NB4 (cell line): ENCODE measurements at regions not wholly inside any gene's neighbourhood (a gene's known extent, or its start where the extent isn't known, plus 50 kb on each side); places are given as distances from the start of the nearest gene placed in this dataset.

Experiments
- DNase-seq: peaks from one replicate; pipeline ENCODE4 v3.0.0; 2010; ENCODE audit warnings: low read depth
- H3K4me3 ChIP-seq: one replicate; pipeline ENCODE4 v1.5.1; 2011; ENCODE audit warnings: mild to moderate bottlenecking, low read depth, low read length, moderate library complexity
- CTCF ChIP-seq: IDR thresholded peaks from one replicate; pipeline ENCODE4 v1.5.1; 2012; ENCODE audit warnings: low read depth, low read length
- MAX ChIP-seq: IDR thresholded peaks from 2 replicates; pipeline ENCODE4 v1.6.1; 2011; ENCODE audit warnings: low read depth, low read length
- MYC ChIP-seq: IDR thresholded peaks from 2 replicates; pipeline ENCODE4 v1.6.1; 2011; ENCODE audit warnings: low read depth, low read length
- POLR2A ChIP-seq: IDR thresholded peaks from 2 replicates; pipeline ENCODE4 v1.6.1; 2011; ENCODE audit warnings: mild to moderate bottlenecking; ENCODE audit not compliant: insufficient read length; ENCODE audit errors: extremely low read depth

GRCh38 chr3:10722911-10723310 is 93.1 kb upstream of the SLC6A11 start:
- no peak overlapping the region for H3K4me3 ChIP-seq
- TF ChIP-seq MYC (no peak), MAX (no peak), POLR2A (no peak), CTCF (no peak)
- no peak for DNase-seq

- H3K4me3 ChIP-seq: no peak overlapping the region
- no peak for DNase-seq
- TF ChIP-seq CTCF (no peak), MAX (no peak), MYC (no peak), POLR2A (no peak)
Observed at GRCh38 chr3:10723991-10724390, 92.0 kb upstream of the SLC6A11 start.

- no peak for TF ChIP-seq MAX
- no peak for TF ChIP-seq CTCF
- no peak for TF ChIP-seq POLR2A
- TF ChIP-seq MYC: no peak
- no peak for DNase-seq
- no peak overlapping the region for H3K4me3 ChIP-seq
Observed at GRCh38 chr3:10725067-10725466, 91.0 kb upstream of the SLC6A11 start.

- DNase-seq: no peak
- TF ChIP-seq POLR2A (no peak), MAX (no peak), MYC (no peak), CTCF (no peak)
- H3K4me3 ChIP-seq: no peak overlapping the region
Observed at GRCh38 chr3:10725846-10726245, 90.2 kb upstream of the SLC6A11 start.

- TF ChIP-seq MAX (no peak), MYC (no peak), CTCF (no peak), POLR2A (no peak)
- DNase-seq: no peak
- no peak overlapping the region for H3K4me3 ChIP-seq
Observed at GRCh38 chr3:10726787-10727186, 89.2 kb upstream of the SLC6A11 start.

GRCh38 chr3:10729439-10729838 is 86.6 kb upstream of the SLC6A11 start:
- no peak overlapping the region for H3K4me3 ChIP-seq
- DNase-seq: no peak
- no peak for TF ChIP-seq MYC
